IMR-90 (cell line): ENCODE measurements at regions not wholly inside any gene's neighbourhood (a gene's known extent, or its start where the extent isn't known, plus 50 kb on each side); places are given as distances from the start of the nearest gene placed in this dataset.

ENCODE experiments used
- ATAC-seq: fragments of 200-7000 bp; cut with Tn5 transposase; 2 replicates; pipeline ENCODE4 v1.9.1; 2020; ENCODE audit warnings: low read depth, mild to moderate bottlenecking, moderate library complexity
- BruUV-seq: library from RNA; stranded (reverse); fragments of 400-500 nt; replicated peaks from 2 replicates; lab custom pipeline; 2021; lab: Mats Ljungman, UMichigan
- CTCF ChIA-PET: fragments of 300-600 bp; formaldehyde crosslinking; extraction: SDS; loops from one replicate; lab custom pipeline; 2021; ENCODE audit warnings: antibody characterized with exemption; lab: Yijun Ruan, JAX
- POLR2A ChIA-PET: fragments of 300-600 bp; sonication (Branson Sonifier 250); formaldehyde crosslinking; loops from one replicate; lab custom pipeline; 2022; ENCODE audit warnings: antibody characterized with exemption; ENCODE audit not compliant: unreplicated experiment; lab: Charles Lee
- DNase-seq: peaks from one replicate; pipeline ENCODE4 v3.0.0; 2013
- H2AFZ ChIP-seq: replicated peaks from 2 replicates; pipeline ENCODE3; 2013; ENCODE audit warnings: low read length, mild to moderate bottlenecking; ENCODE audit not compliant: poor library complexity
- H2AK5ac ChIP-seq: 2 replicates; pipeline ENCODE4 v1.6.1; 2013; ENCODE audit warnings: low read depth, low read length, inconsistent platforms
- H2AK9ac ChIP-seq: replicated peaks from 2 replicates; pipeline ENCODE3; 2013; ENCODE audit warnings: mild to moderate bottlenecking, low read depth, low read length, moderate library complexity; ENCODE audit not compliant: poor library complexity
- H2BK120ac ChIP-seq: 2 replicates; pipeline ENCODE4 v1.6.1; 2013; ENCODE audit warnings: low read depth, low read length, inconsistent platforms
- H2BK15ac ChIP-seq: 3 replicates; pipeline ENCODE4 v1.6.1; 2013; ENCODE audit warnings: low read depth, low read length, inconsistent platforms
- H2BK20ac ChIP-seq: 2 replicates; pipeline ENCODE4 v1.6.1; 2013; ENCODE audit warnings: low read depth, mild to moderate bottlenecking, inconsistent platforms, low read length, moderate library complexity
- H2BK5ac ChIP-seq: 2 replicates; pipeline ENCODE4 v1.6.1; 2013; ENCODE audit warnings: mild to moderate bottlenecking, low read depth, low read length, inconsistent platforms; ENCODE audit not compliant: poor library complexity, severe bottlenecking
- H3K14ac ChIP-seq: replicated peaks from 2 replicates; pipeline ENCODE4 v1.6.1; 2013; ENCODE audit warnings: low read depth, low read length, inconsistent platforms
- H3K18ac ChIP-seq: 2 replicates; pipeline ENCODE4 v1.6.1; 2013; ENCODE audit warnings: low read depth, low read length, control low read depth
- H3K23ac ChIP-seq: 2 replicates; pipeline ENCODE4 v1.6.1; 2013; ENCODE audit warnings: low read depth, low read length, inconsistent platforms
- H3K27ac ChIP-seq: 2 replicates; pipeline ENCODE4 v1.5.1; 2013; ENCODE audit warnings: mild to moderate bottlenecking, control low read depth, low read length; ENCODE audit not compliant: insufficient read depth
- H3K27me3 ChIP-seq: 2 replicates; pipeline ENCODE4 v1.6.1; 2013; ENCODE audit warnings: low read length; ENCODE audit not compliant: control insufficient read depth, insufficient read depth
- H3K36me3 ChIP-seq: 2 replicates; pipeline ENCODE4 v1.6.1; 2013; ENCODE audit warnings: low read length, mixed read lengths; ENCODE audit not compliant: control insufficient read depth, insufficient read depth
- H3K4ac ChIP-seq: 2 replicates; pipeline ENCODE4 v1.6.1; 2013; ENCODE audit warnings: low read depth, low read length, inconsistent platforms
- H3K4me1 ChIP-seq: 2 replicates; pipeline ENCODE4 v1.6.1; 2013; ENCODE audit warnings: low read length, mixed read lengths; ENCODE audit not compliant: control insufficient read depth, insufficient read depth
- H3K4me2 ChIP-seq: 2 replicates; pipeline ENCODE4 v1.6.1; 2013; ENCODE audit warnings: low read depth, mild to moderate bottlenecking, control low read depth, low read length, moderate library complexity
- H3K4me3 ChIP-seq: 2 replicates; pipeline ENCODE4 v1.5.1; 2013; ENCODE audit warnings: low read depth, mild to moderate bottlenecking, control low read depth, low read length, moderate library complexity; ENCODE audit not compliant: insufficient read depth
- H3K56ac ChIP-seq: 2 replicates; pipeline ENCODE4 v1.6.1; 2013; ENCODE audit warnings: low read length, inconsistent platforms; ENCODE audit not compliant: insufficient read depth; ENCODE audit errors: extremely low read depth
- H3K79me1 ChIP-seq, 2 experiments: 2 replicates each; pipeline ENCODE4 v1.6.1; 2013; ENCODE audit warnings: low read length in 2 of 2, inconsistent platforms in 1 of 2, low read depth in 1 of 2
- H3K9ac ChIP-seq: 2 replicates; pipeline ENCODE4 v1.6.1; 2013; ENCODE audit warnings: low read depth, low read length, control low read depth
- H3K9me1 ChIP-seq: 2 replicates; pipeline ENCODE4 v1.6.1; 2013; ENCODE audit warnings: low read length, inconsistent platforms; ENCODE audit not compliant: insufficient read depth
- H3K9me3 ChIP-seq: 2 replicates; pipeline ENCODE4 v1.6.1; 2013; ENCODE audit warnings: low read length; ENCODE audit not compliant: control insufficient read depth, insufficient read depth
- H4K20me1 ChIP-seq: 2 replicates; pipeline ENCODE4 v1.6.1; 2013; ENCODE audit warnings: low read length, inconsistent platforms; ENCODE audit not compliant: insufficient read depth
- H4K5ac ChIP-seq: 2 replicates; pipeline ENCODE4 v1.6.1; 2013; ENCODE audit warnings: mild to moderate bottlenecking, low read depth, low read length, control low read depth
- H4K8ac ChIP-seq, 2 experiments: 2 replicates each; pipeline ENCODE4 v1.6.1; 2013; ENCODE audit warnings: low read depth in 2 of 2, low read length in 2 of 2, control low read depth in 1 of 2, inconsistent platforms in 1 of 2
- H4K91ac ChIP-seq: 2 replicates; pipeline ENCODE4 v1.6.1; 2013; ENCODE audit warnings: low read depth, low read length, inconsistent platforms; ENCODE audit not compliant: insufficient read depth
- CEBPB ChIP-seq: IDR thresholded peaks from 2 replicates; pipeline ENCODE4 v1.6.1; 2012; ENCODE audit warnings: low read depth, low read length, improper control_type of control experiment
- FOS ChIP-seq: fragments of 150-350 bp; IDR thresholded peaks from 2 replicates; pipeline ENCODE4 v1.6.1; 2016; ENCODE audit warnings: low read depth, low read length
- MAFK ChIP-seq: IDR thresholded peaks from 2 replicates; pipeline ENCODE4 v1.6.1; 2012; ENCODE audit warnings: low read depth, low read length, improper control_type of control experiment
- MXI1 ChIP-seq: IDR thresholded peaks from 2 replicates; pipeline ENCODE4 v1.6.1; 2012; ENCODE audit warnings: low read depth, mild to moderate bottlenecking, low read length, moderate library complexity, borderline replicate concordance
- NFE2L2 ChIP-seq: fragments of 150-350 bp; IDR thresholded peaks from 2 replicates; pipeline ENCODE4 v1.6.1; 2016; ENCODE audit warnings: low read depth, mild to moderate bottlenecking, low read length
- POLR2A ChIP-seq: IDR thresholded peaks from 2 replicates; pipeline ENCODE4 v1.6.1; 2012; ENCODE audit warnings: mild to moderate bottlenecking, low read depth, low read length
- RAD21 ChIP-seq: IDR thresholded peaks from 2 replicates; pipeline ENCODE4 v1.6.1; 2012; ENCODE audit warnings: low read length, improper control_type of control experiment
- RCOR1 ChIP-seq: IDR thresholded peaks from 2 replicates; pipeline ENCODE4 v1.6.1; 2012; ENCODE audit warnings: mild to moderate bottlenecking, low read length, improper control_type of control experiment; ENCODE audit not compliant: insufficient replicate concordance
- RFX5 ChIP-seq: IDR thresholded peaks from 2 replicates; pipeline ENCODE4 v1.8.0; 2012; ENCODE audit warnings: low read depth, mild to moderate bottlenecking, low read length, moderate library complexity
- WGBS, 2 experiments: methylation state at CpG; one replicate each; pipeline versions ENCODE4 v1.1.5 to v1.1.7; 2013; ENCODE audit warnings: missing lambda C conversion rate in 2 of 2; ENCODE audit not compliant: insufficient read length in 1 of 2; ENCODE audit errors: extremely low coverage in 2 of 2; 5-methylcytosine and 5-hydroxymethylcytosine counted together
- dilution Hi-C: fragments of 300-500 bp; cut with HindIII; formaldehyde crosslinking; loops from one replicate; pipeline ENCODE4 v1.14.3; 2018; ENCODE audit warnings: low sequenced_read_pairs; ENCODE audit not compliant: unreplicated experiment
- in situ Hi-C: fragments of 300-500 bp; cut with MboI; formaldehyde crosslinking; loops from 3 replicates; pipeline ENCODE4 v1.14.3; 2019; ENCODE audit warnings: low sequenced_read_pairs, inconsistent platforms, mixed read lengths
- intact Hi-C: fragments of 100-400 bp; cut with micrococcal nuclease; formaldehyde crosslinking; loops from 2 replicates; pipeline ENCODE4 v1.10.0; 2022
- TF ChIP-seq, protein P1 (sequence below): fragments of 150-350 bp; IDR thresholded peaks from 2 replicates; pipeline ENCODE4 v1.6.1; 2017; ENCODE audit warnings: mild to moderate bottlenecking, antibody characterized with exemption, low read length, low read depth
- TF ChIP-seq, protein P2 (sequence below): fragments of 150-350 bp; IDR thresholded peaks from 2 replicates; pipeline ENCODE4 v1.6.1; 2016; ENCODE audit warnings: low read depth, mild to moderate bottlenecking, low read length, moderate library complexity, borderline replicate concordance
- TF ChIP-seq, protein P3 (sequence below): conservative IDR thresholded peaks from 2 replicates; pipeline ENCODE4 v1.5.1; 2012; ENCODE audit warnings: mild to moderate bottlenecking, low read depth, low read length, improper control_type of control experiment

DNA sequence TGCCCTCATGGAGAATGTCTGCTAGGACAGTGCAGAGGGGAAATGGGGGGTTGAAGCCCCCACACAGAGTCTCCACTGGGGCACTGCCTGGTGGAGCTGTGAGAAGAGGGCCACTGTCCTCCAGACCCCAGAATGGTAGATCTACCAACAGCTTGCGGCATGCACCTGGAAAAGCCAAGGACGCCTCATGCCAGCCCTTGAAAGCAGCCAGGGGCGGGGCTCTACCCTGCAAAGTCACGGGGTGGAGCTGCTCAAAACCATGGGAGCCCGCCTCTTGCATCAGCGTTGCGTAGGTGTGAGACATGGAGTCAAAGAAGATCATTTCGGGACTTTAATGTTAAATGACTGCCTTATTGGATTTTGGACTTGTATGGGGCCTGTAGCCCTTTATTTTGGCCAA, 157.6 kb downstream of the DSEL start:
- H2AFZ ChIP-seq = no peak overlapping the region
- H3K4me1 ChIP-seq = peaks cover 3% of the 10 kb centered on the region; the same call in 1 of the 2 replicates

More for the DNA sequence above, 157.6 kb downstream of the DSEL start:
- in situ Hi-C loops (no loop called here), intact Hi-C loops (no loop called here), dilution Hi-C loops (no loop called here)
- Histone ChIP-seq H3K56ac (no peak overlapping the region), H3K27ac (no peak overlapping the region), H3K4ac (no peak overlapping the region), H3K14ac (no peak overlapping the region), H3K4me3 (no peak overlapping the region), H2BK5ac (no peak overlapping the region), H2AK5ac (no peak overlapping the region), H3K79me1 (no peaks in the 10 kb centered on the region), H4K8ac (no peak overlapping the region), H4K91ac (no peak overlapping the region), H3K4me2 (no peak overlapping the region), H4K5ac (no peak overlapping the region), H3K9me1 (0 out of 2 replicates have a peak, but pooled peaks cover 3% of the 10 kb centered on the region), H2BK120ac (no peak overlapping the region; the same call in 1 of the 2 replicates), H3K9ac (no peak overlapping the region), H3K18ac (no peak overlapping the region; the same call in 1 of the 2 replicates), H2BK20ac (no peak overlapping the region), H3K9me3 (no peaks in the 10 kb centered on the region), H2BK15ac (no peak overlapping the region), H3K23ac (no peak overlapping the region), H2AK9ac (no peak overlapping the region), H3K36me3 (no peaks in the 10 kb centered on the region), H3K27me3 (no peaks in the 10 kb centered on the region), H4K20me1 (no peaks in the 10 kb centered on the region)
- TF ChIP-seq RCOR1 (no peak), RAD21 (no peak), MXI1 (no peak), MAFK (no peak), POLR2A (no peak), CEBPB (no peak), NFE2L2 (no peak), FOS (no peak), RFX5 (no peak)
- TF ChIP-seq, protein P1, sequence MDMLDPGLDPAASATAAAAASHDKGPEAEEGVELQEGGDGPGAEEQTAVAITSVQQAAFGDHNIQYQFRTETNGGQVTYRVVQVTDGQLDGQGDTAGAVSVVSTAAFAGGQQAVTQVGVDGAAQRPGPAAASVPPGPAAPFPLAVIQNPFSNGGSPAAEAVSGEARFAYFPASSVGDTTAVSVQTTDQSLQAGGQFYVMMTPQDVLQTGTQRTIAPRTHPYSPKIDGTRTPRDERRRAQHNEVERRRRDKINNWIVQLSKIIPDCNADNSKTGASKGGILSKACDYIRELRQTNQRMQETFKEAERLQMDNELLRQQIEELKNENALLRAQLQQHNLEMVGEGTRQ = no peak
- TF ChIP-seq, protein P2, sequence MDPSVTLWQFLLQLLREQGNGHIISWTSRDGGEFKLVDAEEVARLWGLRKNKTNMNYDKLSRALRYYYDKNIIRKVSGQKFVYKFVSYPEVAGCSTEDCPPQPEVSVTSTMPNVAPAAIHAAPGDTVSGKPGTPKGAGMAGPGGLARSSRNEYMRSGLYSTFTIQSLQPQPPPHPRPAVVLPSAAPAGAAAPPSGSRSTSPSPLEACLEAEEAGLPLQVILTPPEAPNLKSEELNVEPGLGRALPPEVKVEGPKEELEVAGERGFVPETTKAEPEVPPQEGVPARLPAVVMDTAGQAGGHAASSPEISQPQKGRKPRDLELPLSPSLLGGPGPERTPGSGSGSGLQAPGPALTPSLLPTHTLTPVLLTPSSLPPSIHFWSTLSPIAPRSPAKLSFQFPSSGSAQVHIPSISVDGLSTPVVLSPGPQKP = no peak
- TF ChIP-seq, protein P3, sequence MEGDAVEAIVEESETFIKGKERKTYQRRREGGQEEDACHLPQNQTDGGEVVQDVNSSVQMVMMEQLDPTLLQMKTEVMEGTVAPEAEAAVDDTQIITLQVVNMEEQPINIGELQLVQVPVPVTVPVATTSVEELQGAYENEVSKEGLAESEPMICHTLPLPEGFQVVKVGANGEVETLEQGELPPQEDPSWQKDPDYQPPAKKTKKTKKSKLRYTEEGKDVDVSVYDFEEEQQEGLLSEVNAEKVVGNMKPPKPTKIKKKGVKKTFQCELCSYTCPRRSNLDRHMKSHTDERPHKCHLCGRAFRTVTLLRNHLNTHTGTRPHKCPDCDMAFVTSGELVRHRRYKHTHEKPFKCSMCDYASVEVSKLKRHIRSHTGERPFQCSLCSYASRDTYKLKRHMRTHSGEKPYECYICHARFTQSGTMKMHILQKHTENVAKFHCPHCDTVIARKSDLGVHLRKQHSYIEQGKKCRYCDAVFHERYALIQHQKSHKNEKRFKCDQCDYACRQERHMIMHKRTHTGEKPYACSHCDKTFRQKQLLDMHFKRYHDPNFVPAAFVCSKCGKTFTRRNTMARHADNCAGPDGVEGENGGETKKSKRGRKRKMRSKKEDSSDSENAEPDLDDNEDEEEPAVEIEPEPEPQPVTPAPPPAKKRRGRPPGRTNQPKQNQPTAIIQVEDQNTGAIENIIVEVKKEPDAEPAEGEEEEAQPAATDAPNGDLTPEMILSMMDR = no peak
- BruUV-seq = no TSS peak
- ATAC-seq (no peak), DNase-seq (no peak)
- 100% methylated on average over 2 of the region's 8 CpGs; no CpG with 5 or more reads in 1 of the 2 experiments for WGBS, 2 experiments
- ChIA-PET CTCF (no interaction called here), POLR2A (no interaction called here)
